ENCODE measurements at regions not wholly inside any gene's neighbourhood (a gene's known extent, or its start where the extent isn't known, plus 50 kb on each side); places are given as distances from the start of the nearest gene placed in this dataset.

DNA sequence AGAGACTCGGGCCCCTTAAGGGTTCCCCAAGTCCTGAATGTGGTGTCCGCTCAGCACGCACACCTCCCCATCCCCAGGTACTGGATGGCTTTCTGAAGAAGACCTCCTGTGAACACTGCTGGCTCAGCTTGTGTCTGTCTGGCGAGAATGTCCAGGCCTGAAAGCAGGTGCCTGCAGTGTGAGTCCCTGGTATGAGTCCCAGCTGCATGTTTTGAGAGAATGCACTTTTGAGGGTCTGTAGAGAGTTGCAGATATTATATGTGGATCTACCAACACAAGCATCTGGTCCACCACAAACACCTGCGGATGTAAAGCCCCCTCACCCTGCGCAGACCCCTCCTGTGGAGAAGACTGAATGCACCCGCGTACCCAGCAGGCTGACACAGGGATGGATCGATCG lies 1308.9 kb downstream of the TBC1D22A start:
- Histone ChIP-seq H3K27me3 (no peaks in the 10 kb centered on the region), H3K36me3 (no peaks in the 10 kb centered on the region), H3K27ac (no peak overlapping the region), H3K4me1 (ENCODE audit: insufficient read depth) (no peaks in the 10 kb centered on the region), H3K4me3 (no peak overlapping the region), H3K9me3 (no peaks in the 10 kb centered on the region)
- WGBS, 3 donors, result 77 to 83% (median 80%) methylated on average over 10 of the region's 10 CpGs
- intact Hi-C loops (cut with DNase I), result loop anchor here in 1 of 4 donors (10.0 kb wide), 1 partner anchor 57 kb away; no protein-coding TSS in a partner anchor
- TF ChIP-seq EP300 (IDR thresholded peaks at IDR 0.05) (no peak), POLR2A (IDR thresholded peaks at IDR 0.05) (no peak)
- TF ChIP-seq, protein P1, sequence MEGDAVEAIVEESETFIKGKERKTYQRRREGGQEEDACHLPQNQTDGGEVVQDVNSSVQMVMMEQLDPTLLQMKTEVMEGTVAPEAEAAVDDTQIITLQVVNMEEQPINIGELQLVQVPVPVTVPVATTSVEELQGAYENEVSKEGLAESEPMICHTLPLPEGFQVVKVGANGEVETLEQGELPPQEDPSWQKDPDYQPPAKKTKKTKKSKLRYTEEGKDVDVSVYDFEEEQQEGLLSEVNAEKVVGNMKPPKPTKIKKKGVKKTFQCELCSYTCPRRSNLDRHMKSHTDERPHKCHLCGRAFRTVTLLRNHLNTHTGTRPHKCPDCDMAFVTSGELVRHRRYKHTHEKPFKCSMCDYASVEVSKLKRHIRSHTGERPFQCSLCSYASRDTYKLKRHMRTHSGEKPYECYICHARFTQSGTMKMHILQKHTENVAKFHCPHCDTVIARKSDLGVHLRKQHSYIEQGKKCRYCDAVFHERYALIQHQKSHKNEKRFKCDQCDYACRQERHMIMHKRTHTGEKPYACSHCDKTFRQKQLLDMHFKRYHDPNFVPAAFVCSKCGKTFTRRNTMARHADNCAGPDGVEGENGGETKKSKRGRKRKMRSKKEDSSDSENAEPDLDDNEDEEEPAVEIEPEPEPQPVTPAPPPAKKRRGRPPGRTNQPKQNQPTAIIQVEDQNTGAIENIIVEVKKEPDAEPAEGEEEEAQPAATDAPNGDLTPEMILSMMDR (IDR thresholded peaks at IDR 0.05), result no peak
- DNase-seq, result no peak

DNA sequence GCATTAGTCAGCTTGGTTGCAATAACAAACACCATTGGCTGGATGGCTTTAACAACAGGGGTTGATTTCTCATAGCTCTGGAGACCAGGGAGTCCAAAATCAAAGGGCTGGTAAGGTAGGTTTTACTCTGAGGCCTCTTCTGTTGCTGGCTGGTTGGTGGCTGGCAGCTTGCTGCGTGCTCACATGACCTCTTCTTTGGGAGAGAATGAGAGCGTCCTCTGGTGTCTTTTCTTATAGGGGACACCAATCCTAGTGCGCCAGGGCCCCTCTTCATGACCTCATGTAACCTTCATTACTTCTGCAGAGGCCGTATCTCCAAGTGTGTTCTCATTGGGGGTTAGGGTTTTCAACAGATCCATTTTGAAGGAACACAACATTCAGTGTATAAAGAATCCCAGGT lies 1308.3 kb downstream of the TBC1D22A start:
- intact Hi-C loops (cut with DNase I), result loop anchor here in 1 of 4 donors (10.0 kb wide), 1 partner anchor 56 kb away; no protein-coding TSS in a partner anchor
- Histone ChIP-seq H3K9me3 (no peaks in the 10 kb centered on the region), H3K27ac (no peak overlapping the region), H3K4me3 (no peak overlapping the region), H3K36me3 (no peaks in the 10 kb centered on the region), H3K4me1 (ENCODE audit: insufficient read depth) (no peaks in the 10 kb centered on the region), H3K27me3 (no peaks in the 10 kb centered on the region)
- no peak for DNase-seq
- TF ChIP-seq EP300 (IDR thresholded peaks at IDR 0.05) (no peak), POLR2A (IDR thresholded peaks at IDR 0.05) (no peak)
- 92 to 95% (median 93%) methylated on average over 4 of the region's 4 CpGs for WGBS, 3 donors

DNA sequence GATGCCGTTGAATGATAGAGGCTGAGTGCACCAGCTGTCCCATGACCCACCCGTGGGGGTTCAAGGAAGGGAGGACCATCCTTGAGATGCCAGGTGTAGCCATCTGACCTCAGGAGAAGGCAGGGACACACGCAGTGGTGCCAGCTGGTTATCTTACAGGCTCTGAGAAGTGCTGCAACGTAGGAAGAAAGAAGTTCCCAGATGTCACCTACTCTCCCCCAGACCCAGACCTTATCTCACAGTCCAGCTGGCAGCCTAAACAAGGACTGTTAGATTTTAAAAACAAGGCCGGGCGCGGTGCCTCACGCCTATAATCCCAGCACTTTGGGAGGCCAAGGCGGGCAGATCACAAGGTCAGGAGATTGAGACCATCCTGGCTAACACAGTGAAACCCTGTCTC lies 1307.6 kb downstream of the TBC1D22A start:
- Histone ChIP-seq H3K27me3 (no peaks in the 10 kb centered on the region), H3K4me1 (ENCODE audit: insufficient read depth) (no peaks in the 10 kb centered on the region), H3K9me3 (no peaks in the 10 kb centered on the region), H3K27ac (no peak overlapping the region), H3K36me3 (no peaks in the 10 kb centered on the region), H3K4me3 (no peak overlapping the region)
- no peak for DNase-seq
- TF ChIP-seq, protein P1 (IDR thresholded peaks at IDR 0.05), result no peak
- no peak for TF ChIP-seq EP300 (IDR thresholded peaks at IDR 0.05)
- TF ChIP-seq POLR2A (IDR thresholded peaks at IDR 0.05), result no peak
- WGBS, 3 donors, result 61 to 84% (median 71%) methylated on average over 9 of the region's 9 CpGs
- intact Hi-C loops (cut with DNase I), result loop anchor here in 1 of 4 donors (10.0 kb wide), 1 partner anchor 55 kb away; no protein-coding TSS in a partner anchor

DNA sequence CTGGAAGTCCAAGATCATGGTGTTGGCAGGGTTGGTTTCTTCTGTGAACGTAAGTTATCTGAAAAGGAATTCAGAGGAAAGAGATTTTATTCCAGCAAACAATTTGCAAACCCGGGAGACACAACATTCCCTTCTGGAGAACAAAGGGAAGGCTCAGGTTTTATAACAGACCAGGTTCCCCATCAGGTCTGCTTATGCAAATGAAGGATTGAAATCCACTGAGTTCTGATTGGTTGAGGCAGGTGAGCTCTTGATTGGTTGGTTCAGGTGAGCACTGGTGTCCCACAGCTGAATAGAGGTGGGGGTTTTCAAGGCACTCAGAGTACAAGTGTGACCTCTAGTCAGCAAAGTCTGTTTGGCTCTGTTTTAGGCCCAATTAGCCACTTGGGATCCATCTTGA lies 1306.8 kb downstream of the TBC1D22A start:
- no peaks in the 10 kb centered on the region for H3K27me3 ChIP-seq
- TF ChIP-seq, protein P1 (IDR thresholded peaks at IDR 0.05), result no peak
- TF ChIP-seq EP300 (IDR thresholded peaks at IDR 0.05) (no peak), POLR2A (IDR thresholded peaks at IDR 0.05) (no peak)
- no peak for DNase-seq
- 84 to 92% (median 91%) methylated on average over 2 of the region's 2 CpGs for WGBS, 3 donors
- H3K27ac ChIP-seq, result no peak overlapping the region
- no peak overlapping the region for H3K4me3 ChIP-seq
- H3K9me3 ChIP-seq, result no peaks in the 10 kb centered on the region
- no peaks in the 10 kb centered on the region for H3K4me1 ChIP-seq (ENCODE audit: insufficient read depth)
- no peaks in the 10 kb centered on the region for H3K36me3 ChIP-seq
- intact Hi-C loops (cut with DNase I), result no loop called here

DNA sequence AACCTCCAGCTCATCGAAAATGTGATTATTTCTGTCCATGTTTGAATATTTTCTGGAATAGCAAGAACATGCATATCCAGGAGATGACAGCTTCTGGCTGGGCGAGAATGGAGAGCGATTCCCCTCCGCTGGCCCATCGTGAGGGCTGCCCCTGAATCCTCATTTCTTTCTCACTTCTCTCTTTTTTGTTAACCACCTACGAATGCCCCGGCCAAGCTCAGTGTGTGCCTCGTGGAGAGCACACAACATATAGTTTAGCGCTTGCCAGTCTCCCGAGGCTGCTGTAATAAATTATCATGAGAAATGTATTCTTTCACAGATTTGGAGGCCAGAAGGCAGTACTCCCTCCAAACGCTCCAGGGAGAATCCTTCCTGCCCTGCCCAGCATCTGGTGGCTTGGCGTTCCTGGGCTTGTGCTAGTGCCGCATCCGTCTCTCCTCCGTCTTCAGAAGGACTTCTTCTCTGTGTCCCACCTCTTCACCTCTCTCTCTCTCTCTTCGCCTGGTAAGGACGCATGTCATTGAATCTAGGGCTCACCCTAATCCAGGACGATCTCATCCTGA lies 1306.0 kb downstream of the TBC1D22A start:
- Histone ChIP-seq H3K4me3 (no peak overlapping the region), H3K27ac (no peak overlapping the region), H3K36me3 (no peaks in the 10 kb centered on the region), H3K4me1 (ENCODE audit: insufficient read depth) (no peaks in the 10 kb centered on the region), H3K9me3 (no peaks in the 10 kb centered on the region), H3K27me3 (no peaks in the 10 kb centered on the region)
- TF ChIP-seq EP300 (IDR thresholded peaks at IDR 0.05), result no peak
- no peak for TF ChIP-seq POLR2A (IDR thresholded peaks at IDR 0.05)
- TF ChIP-seq, protein P1 (IDR thresholded peaks at IDR 0.05), result no peak
- DNase-seq, result no peak
- WGBS, 3 donors, result 77 to 87% (median 85%) methylated on average over 18 of the region's 18 CpGs
- intact Hi-C loops (cut with DNase I), result no loop called here
